ENCODE measurements at regions not wholly inside any gene's neighbourhood (a gene's known extent, or its start where the extent isn't known, plus 50 kb on each side); places are given as distances from the start of the nearest gene placed in this dataset.

- Histone ChIP-seq H2AFZ (ENCODE audit: low read depth, low read length) (no peak overlapping the region), H3K14ac (ENCODE audit: low read length in 2 of 2) (peak overlapping the region in 1 of 2 experiments; percentile 97), H3K27ac (ENCODE audit: low read length, poor library complexity, severe bottlenecking) (no peak overlapping the region), H4K8ac (ENCODE audit: low read length) (peak overlapping the region; percentile 70), H3K23ac (ENCODE audit: low read length in 2 of 2) (no peak overlapping the region), H3K79me1 (replicated peaks; ENCODE audit: low read length, poor library complexity, severe bottlenecking) (no peaks in the 10 kb centered on the region), H3K36me3 (ENCODE audit: control insufficient read depth in 1 of 2, insufficient read depth in 2 of 2, low read depth in 1 of 2, low read length in 2 of 2) (no peaks in the 10 kb centered on the region), H3K4me1 (ENCODE audit: control insufficient read depth, insufficient read depth, low read depth, low read length) (peaks cover 32% of the 10 kb centered on the region), H2BK120ac (ENCODE audit: low read depth, low read length) (no peak overlapping the region), H4K91ac (ENCODE audit: low read length) (peak overlapping the region; percentile 94), H3K18ac (ENCODE audit: low read depth in 1 of 2, low read length in 2 of 2) (peak overlapping the region; percentile 50 to 96), H2BK15ac (ENCODE audit: low read depth, poor library complexity, severe bottlenecking) (no peak overlapping the region), H3K4me2 (ENCODE audit: low read length, poor library complexity, severe bottlenecking) (no peak overlapping the region), H3K4ac (ENCODE audit: low read depth in 1 of 2, low read length in 2 of 2) (peak overlapping the region; percentile 6 to 39), H3K27me3 (ENCODE audit: control insufficient read depth in 1 of 2, insufficient read depth in 1 of 2, low read length in 2 of 2) (peaks cover 0 to 7% of the 10 kb centered on the region in 2 experiments), H2BK12ac (ENCODE audit: low read length in 2 of 2) (peak overlapping the region; percentile 80 to 95), H3K4me3 (ENCODE audit: insufficient read depth in 1 of 2, low read depth in 1 of 2, low read length in 2 of 2) (no peak overlapping the region), H3K9ac (ENCODE audit: low read length) (no peak overlapping the region), H2BK5ac (ENCODE audit: low read depth, low read length, poor library complexity, severe bottlenecking) (no peak overlapping the region), H2AK5ac (ENCODE audit: low read length, severe bottlenecking) (no peak overlapping the region), H3K9me3 (ENCODE audit: control insufficient read depth, low read length) (no peaks in the 10 kb centered on the region)
- 95% methylated on average over 11 of the region's 11 CpGs for WGBS
- DNase-seq = no peak
Measured at GRCh38 chr6:168158980-168159349, 80.0 kb upstream of the FRMD1 start.

- Histone ChIP-seq H2AFZ (ENCODE audit: low read depth, low read length) (no peak overlapping the region), H3K4me2 (ENCODE audit: low read length, poor library complexity, severe bottlenecking) (peak overlapping the region; percentile 31), H3K18ac (ENCODE audit: low read depth in 1 of 2, low read length in 2 of 2) (peak overlapping the region; percentile 79 to 88), H3K36me3 (ENCODE audit: control insufficient read depth in 1 of 2, insufficient read depth in 2 of 2, low read depth in 1 of 2, low read length in 2 of 2) (no peaks in the 10 kb centered on the region), H3K9ac (ENCODE audit: low read length) (peak overlapping the region; percentile 64), H3K27me3 (ENCODE audit: control insufficient read depth in 1 of 2, insufficient read depth in 1 of 2, low read length in 2 of 2) (peaks cover 0 to 7% of the 10 kb centered on the region in 2 experiments), H4K91ac (ENCODE audit: low read length) (peak overlapping the region; percentile 5), H2BK5ac (ENCODE audit: low read depth, low read length, poor library complexity, severe bottlenecking) (no peak overlapping the region), H2BK12ac (ENCODE audit: low read length in 2 of 2) (peak overlapping the region; percentile 79 to 84), H2AK5ac (ENCODE audit: low read length, severe bottlenecking) (peak overlapping the region; percentile 85), H3K23ac (ENCODE audit: low read length in 2 of 2) (no peak overlapping the region), H4K8ac (ENCODE audit: low read length) (peak overlapping the region; percentile 71), H3K27ac (ENCODE audit: low read length, poor library complexity, severe bottlenecking) (peak overlapping the region; percentile 82), H2BK120ac (ENCODE audit: low read depth, low read length) (peak overlapping the region; percentile 83), H3K9me3 (ENCODE audit: control insufficient read depth, low read length) (no peaks in the 10 kb centered on the region), H3K4me3 (ENCODE audit: insufficient read depth in 1 of 2, low read depth in 1 of 2, low read length in 2 of 2) (peak overlapping the region in 1 of 2 experiments; percentile 32), H3K79me1 (replicated peaks; ENCODE audit: low read length, poor library complexity, severe bottlenecking) (no peaks in the 10 kb centered on the region), H2BK15ac (ENCODE audit: low read depth, poor library complexity, severe bottlenecking) (no peak overlapping the region), H3K14ac (ENCODE audit: low read length in 2 of 2) (no peak overlapping the region), H3K4ac (ENCODE audit: low read depth in 1 of 2, low read length in 2 of 2) (peak overlapping the region; percentile 5 to 57), H3K4me1 (ENCODE audit: control insufficient read depth, insufficient read depth, low read depth, low read length) (peaks cover 32% of the 10 kb centered on the region)
- 33% methylated on average over 15 of the region's 19 CpGs for WGBS
- peak; percentile 79 for DNase-seq
Measured at GRCh38 chr6:168158213-168158979, 79.4 kb upstream of the FRMD1 start.

- H2BK12ac ChIP-seq (ENCODE audit: low read length in 2 of 2) = peak overlapping the region; percentile 92 to 96
- peak overlapping the region; percentile 87 to 98 for H3K18ac ChIP-seq (ENCODE audit: low read depth in 1 of 2, low read length in 2 of 2)
- peak overlapping the region; percentile 82 for H3K27ac ChIP-seq (ENCODE audit: low read length, poor library complexity, severe bottlenecking)
Measured at GRCh38 chr6:168157272-168158212, 78.5 kb upstream of the FRMD1 start.

More at GRCh38 chr6:168157272-168158212, 78.5 kb upstream of the FRMD1 start:
- H3K79me1 ChIP-seq (replicated peaks; ENCODE audit: low read length, poor library complexity, severe bottlenecking) = no peaks in the 10 kb centered on the region
- peak overlapping the region; percentile 64 for H3K9ac ChIP-seq (ENCODE audit: low read length)
- H3K23ac ChIP-seq (ENCODE audit: low read length in 2 of 2) = no peak overlapping the region
- H4K8ac ChIP-seq (ENCODE audit: low read length) = peak overlapping the region; percentile 80
- 1% methylated on average over 16 of the region's 18 CpGs for WGBS
- no peak overlapping the region for H2BK15ac ChIP-seq (ENCODE audit: low read depth, poor library complexity, severe bottlenecking)
- DNase-seq = peak; percentile 96
- H2BK120ac ChIP-seq (ENCODE audit: low read depth, low read length) = peak overlapping the region; percentile 83
- peak overlapping the region; percentile 5 for H4K91ac ChIP-seq (ENCODE audit: low read length)
- H2AFZ ChIP-seq (ENCODE audit: low read depth, low read length) = no peak overlapping the region
- peak overlapping the region; percentile 85 for H2AK5ac ChIP-seq (ENCODE audit: low read length, severe bottlenecking)
- peaks cover 32% of the 10 kb centered on the region for H3K4me1 ChIP-seq (ENCODE audit: control insufficient read depth, insufficient read depth, low read depth, low read length)
- no peaks in the 10 kb centered on the region for H3K36me3 ChIP-seq (ENCODE audit: control insufficient read depth in 1 of 2, insufficient read depth in 2 of 2, low read depth in 1 of 2, low read length in 2 of 2)
- H3K4me2 ChIP-seq (ENCODE audit: low read length, poor library complexity, severe bottlenecking) = peak overlapping the region; percentile 47
- H2BK5ac ChIP-seq (ENCODE audit: low read depth, low read length, poor library complexity, severe bottlenecking) = peak overlapping the region; percentile 75
- H3K9me3 ChIP-seq (ENCODE audit: control insufficient read depth, low read length) = no peaks in the 10 kb centered on the region
- H3K4me3 ChIP-seq (ENCODE audit: insufficient read depth in 1 of 2, low read depth in 1 of 2, low read length in 2 of 2) = peak overlapping the region in 1 of 2 experiments; percentile 32
- no peak overlapping the region for H3K14ac ChIP-seq (ENCODE audit: low read length in 2 of 2)
- H3K27me3 ChIP-seq (ENCODE audit: control insufficient read depth in 1 of 2, insufficient read depth in 1 of 2, low read length in 2 of 2) = peaks cover 0 to 5% of the 10 kb centered on the region in 2 experiments
- H3K4ac ChIP-seq (ENCODE audit: low read depth in 1 of 2, low read length in 2 of 2) = peak overlapping the region; percentile 5 to 79
